Stomach (tissue), 4 donors: ENCODE measurements at regions not wholly inside any gene's neighbourhood (a gene's known extent, or its start where the extent isn't known, plus 50 kb on each side); places are given as distances from the start of the nearest gene placed in this dataset.

Experiments used
- CTCF ChIP-seq, 7 experiments: fragments of 450-650 bp in 4 of 7; fragments of 200-600 bp in 3 of 7; sonication (generic) in 3 of 7; IDR thresholded peaks; one replicate each; pipeline ENCODE4 v1.5.1; 2016 to 2019; ENCODE audit warnings: antibody characterized with exemption in 7 of 7, control low read depth in 2 of 7, mild to moderate bottlenecking in 1 of 7
- POLR2AphosphoS5 ChIP-seq, 3 donors: sonication (generic); formaldehyde crosslinking; IDR thresholded peaks; one replicate each; pipeline ENCODE4 v1.6.1; 2016; ENCODE audit warnings: antibody characterized with exemption in 3 of 3

DNA sequence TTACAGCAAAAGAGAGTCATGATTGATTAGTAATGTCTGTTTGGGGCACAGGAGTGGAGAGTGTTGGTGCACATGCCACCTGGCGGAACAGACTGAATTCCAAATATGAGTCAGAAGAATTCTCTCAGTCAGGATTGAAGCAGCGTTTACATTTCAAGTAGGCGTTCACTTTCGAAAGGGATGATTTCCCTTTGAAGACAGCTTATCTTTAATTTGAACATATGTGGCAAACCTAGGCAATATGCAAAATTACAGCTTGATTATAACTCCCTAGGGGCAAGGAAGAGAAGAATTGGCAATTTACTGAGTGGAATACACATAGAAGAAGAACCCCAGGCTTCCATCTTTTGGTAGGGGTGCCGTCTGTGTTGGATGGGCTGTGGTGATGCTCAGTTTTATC, 235.8 kb downstream of the HAPSTR1 start:
- no peak for TF ChIP-seq CTCF (IDR thresholded peaks at IDR 0.05)
- TF ChIP-seq POLR2AphosphoS5 (IDR thresholded peaks at IDR 0.05) = no peak
